Bronchial epithelial cell (primary cell): ENCODE measurements at regions not wholly inside any gene's neighbourhood (a gene's known extent, or its start where the extent isn't known, plus 50 kb on each side); places are given as distances from the start of the nearest gene placed in this dataset.
A peak's percentile ranks its signal among the peaks of the same experiment; 100 is the strongest.

ENCODE experiments used
- DNase-seq: peaks from one replicate; pipeline ENCODE4 v3.0.0-alpha.2; 2010; ENCODE audit warnings: low read depth
- FAIRE-seq: peaks from 2 replicates; lab custom pipeline; 2011; peaks lifted over from hg19 to GRCh38; lab: Jason Lieb, UNC
- H3K27me3 ChIP-seq: 2 replicates; pipeline ENCODE4 v1.5.1; 2011; ENCODE audit warnings: low read length; ENCODE audit not compliant: control insufficient read depth, insufficient read depth
- H3K36me3 ChIP-seq: 2 replicates; pipeline ENCODE4 v1.5.1; 2011; ENCODE audit warnings: low read length; ENCODE audit not compliant: control insufficient read depth, insufficient read depth
- H3K4me3 ChIP-seq: 2 replicates; pipeline ENCODE4 v1.5.1; 2011; ENCODE audit warnings: mild to moderate bottlenecking, low read depth, low read length, control low read depth
- TF ChIP-seq, protein P1 (sequence below): IDR thresholded peaks from 2 replicates; pipeline ENCODE4 v1.5.1; 2011; ENCODE audit warnings: mild to moderate bottlenecking, moderate library complexity, low read length, control low read depth, inconsistent platforms; ENCODE audit not compliant: insufficient read depth, severe bottlenecking

DNA sequence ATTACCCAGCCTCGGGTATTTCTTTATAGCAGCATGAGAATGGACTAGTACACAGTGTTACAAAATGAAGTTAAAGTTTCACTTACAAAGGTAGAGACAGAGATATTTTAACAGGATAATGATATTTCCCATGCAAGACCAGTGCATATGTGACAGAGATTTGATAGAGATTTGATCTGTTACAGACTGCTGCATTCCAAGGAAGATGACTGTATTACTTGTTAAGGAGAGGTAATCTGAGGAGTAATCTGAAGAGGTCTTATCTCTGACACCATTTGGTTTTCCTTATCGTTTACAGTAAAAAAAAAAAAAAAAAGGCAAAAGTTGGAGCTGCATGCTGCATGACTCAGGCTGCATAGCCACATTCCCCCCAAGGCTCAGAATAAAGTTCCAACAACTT, 289.6 kb downstream of the POM121L12 start:
- no peak overlapping the region for H3K4me3 ChIP-seq
- H3K27me3 ChIP-seq, result no peaks in the 10 kb centered on the region
- DNase-seq (peak; percentile 12), FAIRE-seq (no peak)
- H3K36me3 ChIP-seq, result no peaks in the 10 kb centered on the region
- TF ChIP-seq, protein P1, sequence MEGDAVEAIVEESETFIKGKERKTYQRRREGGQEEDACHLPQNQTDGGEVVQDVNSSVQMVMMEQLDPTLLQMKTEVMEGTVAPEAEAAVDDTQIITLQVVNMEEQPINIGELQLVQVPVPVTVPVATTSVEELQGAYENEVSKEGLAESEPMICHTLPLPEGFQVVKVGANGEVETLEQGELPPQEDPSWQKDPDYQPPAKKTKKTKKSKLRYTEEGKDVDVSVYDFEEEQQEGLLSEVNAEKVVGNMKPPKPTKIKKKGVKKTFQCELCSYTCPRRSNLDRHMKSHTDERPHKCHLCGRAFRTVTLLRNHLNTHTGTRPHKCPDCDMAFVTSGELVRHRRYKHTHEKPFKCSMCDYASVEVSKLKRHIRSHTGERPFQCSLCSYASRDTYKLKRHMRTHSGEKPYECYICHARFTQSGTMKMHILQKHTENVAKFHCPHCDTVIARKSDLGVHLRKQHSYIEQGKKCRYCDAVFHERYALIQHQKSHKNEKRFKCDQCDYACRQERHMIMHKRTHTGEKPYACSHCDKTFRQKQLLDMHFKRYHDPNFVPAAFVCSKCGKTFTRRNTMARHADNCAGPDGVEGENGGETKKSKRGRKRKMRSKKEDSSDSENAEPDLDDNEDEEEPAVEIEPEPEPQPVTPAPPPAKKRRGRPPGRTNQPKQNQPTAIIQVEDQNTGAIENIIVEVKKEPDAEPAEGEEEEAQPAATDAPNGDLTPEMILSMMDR, result no peak

DNA sequence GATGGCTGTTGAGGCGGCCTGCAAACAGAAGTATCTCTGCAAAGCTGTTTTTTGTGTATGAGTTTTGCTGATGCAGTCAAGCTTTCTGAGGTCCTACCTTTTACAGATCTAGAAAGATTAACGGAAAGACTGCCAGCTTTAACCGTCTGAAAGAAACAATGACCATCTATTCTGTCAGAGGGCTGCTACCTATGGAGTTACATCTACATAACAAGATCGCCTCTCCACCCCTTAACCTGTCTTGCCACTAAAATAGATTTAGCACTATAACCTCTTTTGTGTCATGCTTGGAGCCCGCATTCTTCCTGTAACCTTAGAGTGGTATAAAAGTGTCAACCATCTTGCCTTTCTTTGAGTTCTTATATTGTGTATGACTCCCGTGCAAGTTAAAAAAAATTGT, 291.2 kb downstream of the POM121L12 start:
- DNase-seq (no peak), FAIRE-seq (no peak)
- Histone ChIP-seq H3K36me3 (no peaks in the 10 kb centered on the region), H3K27me3 (no peaks in the 10 kb centered on the region), H3K4me3 (no peak overlapping the region)
- TF ChIP-seq, protein P1, result no peak

DNA sequence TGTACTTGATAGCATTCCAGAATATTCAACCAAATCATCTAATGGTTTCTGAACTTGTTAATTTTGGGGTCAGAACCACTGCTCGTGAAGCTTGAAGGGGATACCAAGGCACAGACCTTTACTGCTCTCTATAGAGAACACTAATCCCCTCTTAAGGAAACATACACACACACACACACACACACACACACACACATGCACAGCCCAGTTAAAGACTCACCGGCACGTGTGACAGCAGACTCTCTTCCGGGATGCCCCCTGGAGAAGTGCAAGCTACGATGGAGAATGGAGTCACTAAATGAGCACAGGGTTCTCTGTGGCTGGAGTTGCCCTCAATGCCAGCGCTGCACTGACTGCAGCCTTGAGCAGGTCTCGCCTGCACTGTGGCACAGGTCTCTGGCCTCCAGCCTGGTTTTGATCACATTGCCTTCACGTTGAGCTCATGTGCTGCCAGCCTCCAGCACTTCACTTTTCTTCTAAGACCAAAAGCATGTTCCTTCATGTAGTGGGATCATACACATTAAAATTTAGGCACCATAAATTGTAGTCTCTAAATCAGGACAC, 300.8 kb downstream of the POM121L12 start:
- Histone ChIP-seq H3K27me3 (no peaks in the 10 kb centered on the region), H3K4me3 (no peak overlapping the region), H3K36me3 (no peaks in the 10 kb centered on the region)
- TF ChIP-seq, protein P1, result no peak
- FAIRE-seq, result no peak
- DNase-seq, result no peak

DNA sequence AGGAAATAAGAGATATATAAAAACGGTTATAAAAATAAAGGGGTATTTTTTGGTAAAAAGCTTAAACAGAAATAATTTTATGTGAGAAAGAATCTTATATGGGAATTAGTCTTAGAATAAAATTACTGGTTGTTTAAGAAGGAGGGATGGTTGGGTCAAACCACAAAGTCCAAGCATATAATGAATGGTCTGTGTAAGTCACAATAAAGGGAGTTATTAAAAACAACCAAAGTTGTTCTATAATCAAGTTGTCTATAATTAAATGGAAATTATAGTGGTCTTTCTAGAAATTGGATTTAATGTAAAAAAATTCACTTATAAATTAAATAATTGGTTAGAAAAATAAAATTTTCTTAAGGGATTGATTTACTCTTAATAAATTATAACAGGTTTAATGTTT, 304.8 kb downstream of the POM121L12 start:
- Histone ChIP-seq H3K27me3 (no peaks in the 10 kb centered on the region), H3K36me3 (no peaks in the 10 kb centered on the region), H3K4me3 (no peak overlapping the region)
- DNase-seq (no peak), FAIRE-seq (no peak)
- TF ChIP-seq, protein P1, result no peak

DNA sequence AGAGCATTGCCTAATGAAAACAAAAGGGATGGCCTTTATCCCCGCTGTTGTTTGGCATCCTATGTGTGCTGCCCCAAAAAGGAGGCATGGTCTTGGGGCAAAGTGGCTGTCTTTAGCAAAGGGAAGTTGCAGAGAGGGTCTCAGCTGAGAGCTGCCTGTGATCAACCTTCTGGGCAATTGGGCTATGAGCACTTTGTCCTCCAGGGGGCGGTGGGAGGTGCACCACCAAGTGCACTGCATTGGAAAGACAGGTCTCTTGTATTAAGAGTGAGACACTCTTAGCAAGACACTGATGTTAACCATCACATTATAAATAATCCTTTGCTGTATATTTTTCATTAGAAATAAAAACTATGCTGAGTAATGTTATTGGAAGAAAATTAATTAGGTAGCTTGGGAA, 314.8 kb downstream of the POM121L12 start:
- no peak for FAIRE-seq
- H3K27me3 ChIP-seq, result no peaks in the 10 kb centered on the region
- H3K4me3 ChIP-seq, result no peak overlapping the region
- no peaks in the 10 kb centered on the region for H3K36me3 ChIP-seq
- peak; percentile 20 for DNase-seq
- TF ChIP-seq, protein P1, result peak; percentile 64

DNA sequence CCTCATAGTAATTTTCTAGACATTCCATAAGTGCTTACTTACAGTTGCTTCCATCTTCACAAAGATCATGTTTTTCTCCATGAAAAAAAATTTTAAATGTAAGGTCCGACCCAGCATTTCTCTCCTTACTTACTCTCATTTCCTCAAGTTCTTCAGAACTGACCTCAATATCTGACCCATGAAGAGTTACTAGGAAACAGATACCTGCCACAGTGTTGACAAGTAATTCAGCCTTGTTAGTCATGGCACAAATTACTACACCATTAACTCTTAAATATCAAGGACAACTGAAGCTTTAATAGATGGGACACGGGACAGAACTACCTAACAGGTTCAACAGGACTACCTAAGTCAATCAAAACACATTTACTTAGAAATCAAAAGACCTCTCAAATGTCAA, 316.2 kb downstream of the POM121L12 start:
- DNase-seq (peak; percentile 5), FAIRE-seq (no peak)
- no peaks in the 10 kb centered on the region for H3K36me3 ChIP-seq
- TF ChIP-seq, protein P1, result no peak
- H3K4me3 ChIP-seq, result no peak overlapping the region
- no peaks in the 10 kb centered on the region for H3K27me3 ChIP-seq
